Stomach (tissue), 4 donors: ENCODE measurements at regions not wholly inside any gene's neighbourhood (a gene's known extent, or its start where the extent isn't known, plus 50 kb on each side); places are given as distances from the start of the nearest gene placed in this dataset.

ENCODE experiments used
- CTCF ChIP-seq, 7 experiments: fragments of 450-650 bp in 4 of 7; fragments of 200-600 bp in 3 of 7; sonication (generic) in 3 of 7; IDR thresholded peaks; one replicate each; pipeline ENCODE4 v1.5.1; 2016 to 2019; ENCODE audit warnings: antibody characterized with exemption in 7 of 7, control low read depth in 2 of 7, mild to moderate bottlenecking in 1 of 7
- EP300 ChIP-seq: sonication (generic); formaldehyde crosslinking; IDR thresholded peaks from one replicate; pipeline ENCODE4 v1.6.1; 2017; ENCODE audit warnings: antibody characterized with exemption
- POLR2A ChIP-seq, 4 donors: fragments of 450-650 bp; IDR thresholded peaks; one replicate each; pipeline ENCODE4 v1.6.1; 2016; ENCODE audit warnings: antibody characterized with exemption in 4 of 4, control low read depth in 2 of 4, mild to moderate bottlenecking in 1 of 4, moderate library complexity in 1 of 4
- POLR2AphosphoS5 ChIP-seq, 3 donors: sonication (generic); formaldehyde crosslinking; IDR thresholded peaks; one replicate each; pipeline ENCODE4 v1.6.1; 2016; ENCODE audit warnings: antibody characterized with exemption in 3 of 3

GRCh38 chr9:80491086-80491696 is 919.4 kb downstream of the TLE4 start:
- TF ChIP-seq POLR2A (IDR thresholded peaks at IDR 0.05) (no peak), CTCF (IDR thresholded peaks at IDR 0.05) (no peak), POLR2AphosphoS5 (IDR thresholded peaks at IDR 0.05) (no peak), EP300 (no peak)
